Calu3 (cell line): ENCODE measurements at regions not wholly inside any gene's neighbourhood (a gene's known extent, or its start where the extent isn't known, plus 50 kb on each side); places are given as distances from the start of the nearest gene placed in this dataset.

Source experiments
- BruUV-seq: library from RNA; stranded (reverse); fragments of 400-500 nt; replicated peaks from 2 replicates; lab custom pipeline; 2021; lab: Mats Ljungman, UMichigan
- CTCF ChIA-PET: fragments of 300-600 bp; sonication (Branson Sonifier 250); formaldehyde crosslinking; loops from one replicate; lab custom pipeline; 2022; ENCODE audit warnings: antibody characterized with exemption; lab: Charles Lee
- DNase-seq: peaks from one replicate; pipeline ENCODE4 v3.0.0; 2022
- H3K27ac Mint-ChIP-seq: one replicate; pipeline ENCODE4 v1.8.0; 2022; ENCODE audit warnings: mixed read lengths; ENCODE audit not compliant: unreplicated experiment
- H3K27me3 Mint-ChIP-seq: one replicate; pipeline ENCODE4 v1.8.0; 2022; ENCODE audit warnings: mixed read lengths; ENCODE audit not compliant: unreplicated experiment
- H3K36me3 Mint-ChIP-seq: one replicate; pipeline ENCODE4 v1.8.0; 2022; ENCODE audit warnings: mild to moderate bottlenecking, moderate library complexity, mixed read lengths; ENCODE audit not compliant: insufficient read depth, unreplicated experiment
- H3K4me1 Mint-ChIP-seq: one replicate; pipeline ENCODE4 v1.8.0; 2022; ENCODE audit warnings: mild to moderate bottlenecking, low read depth, mixed read lengths; ENCODE audit not compliant: unreplicated experiment
- H3K4me3 Mint-ChIP-seq: one replicate; pipeline ENCODE4 v1.8.0; 2022; ENCODE audit warnings: mild to moderate bottlenecking, low read depth, moderate library complexity, mixed read lengths; ENCODE audit not compliant: unreplicated experiment
- H3K9me3 Mint-ChIP-seq: one replicate; pipeline ENCODE4 v1.8.0; 2022; ENCODE audit warnings: low read depth, mixed read lengths; ENCODE audit not compliant: unreplicated experiment
- intact Hi-C: fragments of 100-400 bp; cut with micrococcal nuclease; formaldehyde crosslinking; loops from one replicate; pipeline ENCODE4 v1.10.0; 2022; ENCODE audit not compliant: unreplicated experiment
- TF ChIP-seq, protein P1 (sequence below): fragments of 200-600 bp; IDR thresholded peaks from one replicate; pipeline ENCODE4 v1.8.0; 2022; ENCODE audit warnings: antibody characterized with exemption; ENCODE audit not compliant: unreplicated experiment

DNA sequence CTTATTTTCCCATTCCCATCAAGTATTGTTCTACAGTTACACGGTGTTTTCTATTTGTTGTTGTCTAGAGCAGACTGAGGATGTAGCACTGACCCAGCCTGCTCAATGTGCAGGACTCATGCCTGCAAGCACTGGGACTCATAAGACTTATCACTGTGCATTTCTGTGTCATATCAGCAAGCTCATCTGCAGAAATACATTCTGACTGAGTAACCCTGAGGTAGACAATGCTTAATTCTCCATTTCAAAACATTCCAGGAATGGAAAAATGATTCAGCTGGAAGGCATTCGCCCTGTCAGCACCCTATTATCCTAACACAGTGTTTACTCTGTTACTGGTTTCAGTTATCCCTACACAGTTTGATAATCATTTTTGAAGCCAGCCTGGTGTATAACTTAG is 2506.4 kb downstream of the PCDH9 start:
- Mint-ChIP-seq H3K4me3 (no peak overlapping the region), H3K27me3 (no peaks in the 10 kb centered on the region), H3K9me3 (peaks cover 5% of the 10 kb centered on the region), H3K36me3 (no peaks in the 10 kb centered on the region), H3K27ac (no peak overlapping the region), H3K4me1 (no peaks in the 10 kb centered on the region)
- TF ChIP-seq, protein P1, sequence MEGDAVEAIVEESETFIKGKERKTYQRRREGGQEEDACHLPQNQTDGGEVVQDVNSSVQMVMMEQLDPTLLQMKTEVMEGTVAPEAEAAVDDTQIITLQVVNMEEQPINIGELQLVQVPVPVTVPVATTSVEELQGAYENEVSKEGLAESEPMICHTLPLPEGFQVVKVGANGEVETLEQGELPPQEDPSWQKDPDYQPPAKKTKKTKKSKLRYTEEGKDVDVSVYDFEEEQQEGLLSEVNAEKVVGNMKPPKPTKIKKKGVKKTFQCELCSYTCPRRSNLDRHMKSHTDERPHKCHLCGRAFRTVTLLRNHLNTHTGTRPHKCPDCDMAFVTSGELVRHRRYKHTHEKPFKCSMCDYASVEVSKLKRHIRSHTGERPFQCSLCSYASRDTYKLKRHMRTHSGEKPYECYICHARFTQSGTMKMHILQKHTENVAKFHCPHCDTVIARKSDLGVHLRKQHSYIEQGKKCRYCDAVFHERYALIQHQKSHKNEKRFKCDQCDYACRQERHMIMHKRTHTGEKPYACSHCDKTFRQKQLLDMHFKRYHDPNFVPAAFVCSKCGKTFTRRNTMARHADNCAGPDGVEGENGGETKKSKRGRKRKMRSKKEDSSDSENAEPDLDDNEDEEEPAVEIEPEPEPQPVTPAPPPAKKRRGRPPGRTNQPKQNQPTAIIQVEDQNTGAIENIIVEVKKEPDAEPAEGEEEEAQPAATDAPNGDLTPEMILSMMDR = no peak
- intact Hi-C loops = no loop called here
- DNase-seq = no peak
- CTCF ChIA-PET = no interaction called here
- no TSS peak for BruUV-seq

DNA sequence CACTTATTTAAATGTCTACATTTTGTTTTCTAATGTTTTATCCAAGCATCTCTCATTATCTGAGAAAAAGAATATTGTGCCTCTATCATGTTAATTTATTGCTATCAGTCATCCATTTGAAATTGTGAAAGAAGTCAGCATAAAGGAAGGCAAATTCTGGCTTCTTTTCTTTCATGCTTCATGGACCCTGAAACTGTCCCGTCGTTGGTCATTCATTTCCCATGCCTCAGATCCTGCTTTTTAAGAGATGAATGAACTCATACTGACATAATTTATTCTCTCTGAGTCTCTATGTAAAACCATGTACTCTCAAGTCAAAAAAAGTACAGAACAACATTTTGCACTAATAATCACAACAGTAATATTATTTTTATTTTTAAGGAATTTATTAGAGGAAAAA is 2512.0 kb downstream of the PCDH9 start:
- H3K27me3 Mint-ChIP-seq = no peaks in the 10 kb centered on the region

DNA sequence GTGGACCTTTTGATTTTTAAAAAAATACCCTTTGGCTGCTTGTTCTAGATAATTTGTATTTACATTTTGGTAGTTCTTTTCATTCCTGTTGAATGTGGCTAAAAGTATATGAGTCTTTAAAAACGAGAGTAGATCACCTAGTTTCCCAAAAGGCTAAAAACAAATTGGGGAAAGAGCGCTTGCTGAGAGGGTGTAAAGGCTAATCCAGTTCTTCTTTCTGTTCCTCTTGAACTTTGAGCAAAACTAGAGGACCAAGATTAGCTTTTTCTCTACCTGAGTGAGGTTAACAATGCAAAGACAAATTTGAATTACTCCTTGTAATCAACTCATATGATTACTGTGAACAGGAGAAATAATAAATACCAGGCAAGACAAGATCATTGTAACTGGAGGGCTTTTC is 2513.2 kb downstream of the PCDH9 start:
- Mint-ChIP-seq H3K27ac (no peak overlapping the region), H3K27me3 (no peaks in the 10 kb centered on the region), H3K9me3 (peaks cover 5% of the 10 kb centered on the region), H3K36me3 (no peaks in the 10 kb centered on the region), H3K4me3 (no peak overlapping the region), H3K4me1 (no peaks in the 10 kb centered on the region)
- TF ChIP-seq, protein P1 = no peak
- no peak for DNase-seq
- CTCF ChIA-PET = no interaction called here
- no TSS peak for BruUV-seq
- intact Hi-C loops = no loop called here

More for the DNA sequence above, 2512.0 kb downstream of the PCDH9 start:
- H3K36me3 Mint-ChIP-seq = no peaks in the 10 kb centered on the region
- intact Hi-C loops = no loop called here
- no peaks in the 10 kb centered on the region for H3K4me1 Mint-ChIP-seq
- H3K9me3 Mint-ChIP-seq = peaks cover 5% of the 10 kb centered on the region
- CTCF ChIA-PET = no interaction called here
- DNase-seq = no peak
- TF ChIP-seq, protein P1 = no peak
- H3K27ac Mint-ChIP-seq = no peak overlapping the region
- no TSS peak for BruUV-seq
- H3K4me3 Mint-ChIP-seq = no peak overlapping the region

DNA sequence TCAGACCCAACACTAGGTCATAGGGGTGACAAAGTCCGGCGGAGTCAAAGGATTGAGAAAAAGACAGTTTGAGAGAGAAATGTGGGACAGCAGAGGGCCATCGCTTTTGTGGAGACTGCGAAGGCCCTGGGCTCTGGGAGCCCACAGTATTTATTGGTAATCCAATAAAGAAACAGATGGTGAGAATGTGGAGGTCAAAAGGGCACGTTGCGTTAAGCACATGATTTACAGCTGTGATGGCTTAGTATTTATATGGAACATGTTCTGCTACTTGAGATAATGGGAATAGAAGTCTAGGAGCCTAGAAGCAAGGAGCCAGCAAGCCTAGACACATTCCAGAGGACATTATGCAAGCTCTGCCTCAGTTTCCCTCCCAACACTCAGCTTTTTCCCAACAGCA is 2521.1 kb downstream of the PCDH9 start:
- no peaks in the 10 kb centered on the region for H3K27me3 Mint-ChIP-seq
- H3K4me3 Mint-ChIP-seq = no peak overlapping the region
- intact Hi-C loops = no loop called here
- no TSS peak for BruUV-seq
- H3K4me1 Mint-ChIP-seq = no peaks in the 10 kb centered on the region
- no peaks in the 10 kb centered on the region for H3K36me3 Mint-ChIP-seq
- DNase-seq = no peak
- H3K9me3 Mint-ChIP-seq = no peaks in the 10 kb centered on the region
- TF ChIP-seq, protein P1 = no peak
- no peak overlapping the region for H3K27ac Mint-ChIP-seq
- CTCF ChIA-PET = no interaction called here
